Neural cell (in vitro differentiated cells): ENCODE measurements at regions not wholly inside any gene's neighbourhood (a gene's known extent, or its start where the extent isn't known, plus 50 kb on each side); places are given as distances from the start of the nearest gene placed in this dataset.

Experiments used
- H2AFZ ChIP-seq: fragments of 200-600, 300-800 bp; sonication (generic), shearing (Covaris generic); 2 replicates; pipeline ENCODE4 v1.6.0; 2014; ENCODE audit warnings: low read depth, mild to moderate bottlenecking, antibody characterized with exemption, low read length, moderate library complexity
- H3F3A ChIP-seq: fragments of 200-600 bp; shearing (Covaris generic); 2 replicates; pipeline ENCODE4 v1.6.1; 2016; ENCODE audit warnings: mild to moderate bottlenecking, moderate library complexity, mixed read lengths, antibody characterized with exemption, low read length; ENCODE audit not compliant: insufficient read depth, poor library complexity, severe bottlenecking
- H3K27ac ChIP-seq: fragments of 200-600, 300-800 bp; sonication (generic), shearing (Covaris generic); 2 replicates; pipeline ENCODE4 v1.5.1; 2014; ENCODE audit warnings: mild to moderate bottlenecking, low read length, moderate library complexity
- H3K27me3 ChIP-seq: fragments of 300-800, 200-600 bp; sonication (generic), shearing (Covaris generic); 2 replicates; pipeline ENCODE4 v1.6.0; 2014; ENCODE audit warnings: mild to moderate bottlenecking, low read depth, low read length, moderate library complexity; ENCODE audit not compliant: insufficient read depth
- H3K36me3 ChIP-seq: fragments of 300-800, 200-600 bp; sonication (generic), shearing (Covaris generic); 2 replicates; pipeline ENCODE4 v1.5.1; 2014; ENCODE audit warnings: mild to moderate bottlenecking, antibody characterized with exemption, low read length, moderate library complexity; ENCODE audit not compliant: insufficient read depth
- H3K4me2 ChIP-seq: fragments of 300-800, 200-600 bp; sonication (generic), shearing (Covaris generic); 2 replicates; pipeline ENCODE4 v1.6.0; 2014; ENCODE audit warnings: mild to moderate bottlenecking, low read length
- H3K4me3 ChIP-seq: fragments of 300-800, 200-600 bp; sonication (generic), shearing (Covaris generic); 2 replicates; pipeline ENCODE4 v1.5.1; 2014; ENCODE audit warnings: mild to moderate bottlenecking, low read length, moderate library complexity
- H3K79me2 ChIP-seq: fragments of 200-600 bp; shearing (Covaris generic); replicated peaks from 2 replicates; pipeline ENCODE4 v1.6.0; 2014; ENCODE audit warnings: mild to moderate bottlenecking, low read length, moderate library complexity; ENCODE audit not compliant: insufficient read depth
- H3K9ac ChIP-seq: fragments of 300-800, 200-600 bp; sonication (generic), shearing (Covaris generic); 2 replicates; pipeline ENCODE4 v1.6.1; 2016; ENCODE audit warnings: mild to moderate bottlenecking, low read length, mixed read lengths
- H3K9me2 ChIP-seq: fragments of 200-600 bp; shearing (Covaris generic); 2 replicates; pipeline ENCODE4 v1.6.1; 2016; ENCODE audit warnings: mild to moderate bottlenecking, low read length, mixed read lengths; ENCODE audit not compliant: insufficient read depth
- H3K9me3 ChIP-seq: fragments of 200-600, 300-800 bp; sonication (generic), shearing (Covaris generic); 2 replicates; pipeline ENCODE4 v1.6.1; 2016; ENCODE audit warnings: mild to moderate bottlenecking, mixed run types, low read length, moderate library complexity, mixed read lengths
- H4K20me1 ChIP-seq: fragments of 200-600 bp; shearing (Covaris generic); 2 replicates; pipeline ENCODE4 v1.6.1; 2016; ENCODE audit warnings: mild to moderate bottlenecking, mixed run types; ENCODE audit not compliant: insufficient read depth
- EP300 ChIP-seq: fragments of 450-650 bp; conservative IDR thresholded peaks from 2 replicates; pipeline ENCODE4 v1.6.1; 2014; ENCODE audit warnings: antibody characterized with exemption, mild to moderate bottlenecking, moderate library complexity; ENCODE audit not compliant: poor library complexity, severe bottlenecking
- EZH2 ChIP-seq: fragments of 200-600, 300-800 bp; shearing (Covaris generic), sonication (generic); IDR thresholded peaks from 2 replicates; pipeline ENCODE4 v1.6.1; 2014; ENCODE audit warnings: antibody characterized with exemption, low read length, borderline replicate concordance, mild to moderate bottlenecking; ENCODE audit not compliant: insufficient read depth, poor library complexity, severe bottlenecking
- POLR2AphosphoS5 ChIP-seq: IDR thresholded peaks from 2 replicates; pipeline ENCODE4 v1.6.1; 2012
- SMC3 ChIP-seq: fragments of 450-650 bp; conservative IDR thresholded peaks from 2 replicates; pipeline ENCODE4 v1.6.1; 2014; ENCODE audit warnings: antibody characterized with exemption, mild to moderate bottlenecking, moderate library complexity; ENCODE audit not compliant: poor library complexity
- TAF1 ChIP-seq: IDR thresholded peaks from 2 replicates; pipeline ENCODE4 v1.6.1; 2012; ENCODE audit warnings: low read depth
- TF ChIP-seq, protein P1 (sequence below): fragments of 450-650 bp; IDR thresholded peaks from 2 replicates; pipeline ENCODE4 v1.5.1; 2014; ENCODE audit warnings: antibody characterized with exemption, mild to moderate bottlenecking, moderate library complexity; ENCODE audit not compliant: poor library complexity, severe bottlenecking
- TF ChIP-seq, protein P2 (sequence below): IDR thresholded peaks from 2 replicates; pipeline ENCODE4 v1.6.1; 2012; ENCODE audit warnings: borderline replicate concordance

DNA sequence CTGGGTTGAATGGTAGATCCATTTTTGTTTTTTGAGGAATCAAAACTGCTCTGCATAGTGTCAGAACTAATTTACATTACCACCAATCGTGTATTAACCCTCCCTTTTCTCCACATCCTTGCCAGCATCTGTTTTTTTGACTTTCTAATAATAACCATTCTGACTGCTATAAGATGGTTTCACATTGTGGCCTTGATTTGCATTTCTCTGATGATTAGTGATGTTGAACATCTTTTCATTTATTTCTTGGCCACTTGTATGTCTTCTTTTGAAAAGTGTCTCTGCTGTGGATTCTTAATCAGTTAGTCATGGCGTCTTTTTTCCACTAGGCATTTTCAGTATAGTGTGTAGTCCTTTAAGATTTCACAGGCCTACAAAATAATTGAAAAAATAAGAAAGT is 2144.3 kb upstream of the C9orf72 start:
- Histone ChIP-seq H3K27me3 (no peaks in the 10 kb centered on the region), H3K27ac (no peak overlapping the region), H3K36me3 (no peaks in the 10 kb centered on the region), H3K4me2 (no peak overlapping the region), H3K9me2 (no peaks in the 10 kb centered on the region), H3F3A (no peaks in the 10 kb centered on the region), H3K4me3 (no peak overlapping the region), H3K9me3 (no peaks in the 10 kb centered on the region), H4K20me1 (no peaks in the 10 kb centered on the region), H2AFZ (no peak overlapping the region), H3K79me2 (no peaks in the 10 kb centered on the region), H3K9ac (no peak overlapping the region)
- TF ChIP-seq, protein P1, sequence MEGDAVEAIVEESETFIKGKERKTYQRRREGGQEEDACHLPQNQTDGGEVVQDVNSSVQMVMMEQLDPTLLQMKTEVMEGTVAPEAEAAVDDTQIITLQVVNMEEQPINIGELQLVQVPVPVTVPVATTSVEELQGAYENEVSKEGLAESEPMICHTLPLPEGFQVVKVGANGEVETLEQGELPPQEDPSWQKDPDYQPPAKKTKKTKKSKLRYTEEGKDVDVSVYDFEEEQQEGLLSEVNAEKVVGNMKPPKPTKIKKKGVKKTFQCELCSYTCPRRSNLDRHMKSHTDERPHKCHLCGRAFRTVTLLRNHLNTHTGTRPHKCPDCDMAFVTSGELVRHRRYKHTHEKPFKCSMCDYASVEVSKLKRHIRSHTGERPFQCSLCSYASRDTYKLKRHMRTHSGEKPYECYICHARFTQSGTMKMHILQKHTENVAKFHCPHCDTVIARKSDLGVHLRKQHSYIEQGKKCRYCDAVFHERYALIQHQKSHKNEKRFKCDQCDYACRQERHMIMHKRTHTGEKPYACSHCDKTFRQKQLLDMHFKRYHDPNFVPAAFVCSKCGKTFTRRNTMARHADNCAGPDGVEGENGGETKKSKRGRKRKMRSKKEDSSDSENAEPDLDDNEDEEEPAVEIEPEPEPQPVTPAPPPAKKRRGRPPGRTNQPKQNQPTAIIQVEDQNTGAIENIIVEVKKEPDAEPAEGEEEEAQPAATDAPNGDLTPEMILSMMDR: no peak
- TF ChIP-seq EP300 (no peak), TAF1 (no peak), POLR2AphosphoS5 (no peak), EZH2 (no peak), SMC3 (no peak)
- TF ChIP-seq, protein P2, sequence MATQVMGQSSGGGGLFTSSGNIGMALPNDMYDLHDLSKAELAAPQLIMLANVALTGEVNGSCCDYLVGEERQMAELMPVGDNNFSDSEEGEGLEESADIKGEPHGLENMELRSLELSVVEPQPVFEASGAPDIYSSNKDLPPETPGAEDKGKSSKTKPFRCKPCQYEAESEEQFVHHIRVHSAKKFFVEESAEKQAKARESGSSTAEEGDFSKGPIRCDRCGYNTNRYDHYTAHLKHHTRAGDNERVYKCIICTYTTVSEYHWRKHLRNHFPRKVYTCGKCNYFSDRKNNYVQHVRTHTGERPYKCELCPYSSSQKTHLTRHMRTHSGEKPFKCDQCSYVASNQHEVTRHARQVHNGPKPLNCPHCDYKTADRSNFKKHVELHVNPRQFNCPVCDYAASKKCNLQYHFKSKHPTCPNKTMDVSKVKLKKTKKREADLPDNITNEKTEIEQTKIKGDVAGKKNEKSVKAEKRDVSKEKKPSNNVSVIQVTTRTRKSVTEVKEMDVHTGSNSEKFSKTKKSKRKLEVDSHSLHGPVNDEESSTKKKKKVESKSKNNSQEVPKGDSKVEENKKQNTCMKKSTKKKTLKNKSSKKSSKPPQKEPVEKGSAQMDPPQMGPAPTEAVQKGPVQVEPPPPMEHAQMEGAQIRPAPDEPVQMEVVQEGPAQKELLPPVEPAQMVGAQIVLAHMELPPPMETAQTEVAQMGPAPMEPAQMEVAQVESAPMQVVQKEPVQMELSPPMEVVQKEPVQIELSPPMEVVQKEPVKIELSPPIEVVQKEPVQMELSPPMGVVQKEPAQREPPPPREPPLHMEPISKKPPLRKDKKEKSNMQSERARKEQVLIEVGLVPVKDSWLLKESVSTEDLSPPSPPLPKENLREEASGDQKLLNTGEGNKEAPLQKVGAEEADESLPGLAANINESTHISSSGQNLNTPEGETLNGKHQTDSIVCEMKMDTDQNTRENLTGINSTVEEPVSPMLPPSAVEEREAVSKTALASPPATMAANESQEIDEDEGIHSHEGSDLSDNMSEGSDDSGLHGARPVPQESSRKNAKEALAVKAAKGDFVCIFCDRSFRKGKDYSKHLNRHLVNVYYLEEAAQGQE: no peak

DNA sequence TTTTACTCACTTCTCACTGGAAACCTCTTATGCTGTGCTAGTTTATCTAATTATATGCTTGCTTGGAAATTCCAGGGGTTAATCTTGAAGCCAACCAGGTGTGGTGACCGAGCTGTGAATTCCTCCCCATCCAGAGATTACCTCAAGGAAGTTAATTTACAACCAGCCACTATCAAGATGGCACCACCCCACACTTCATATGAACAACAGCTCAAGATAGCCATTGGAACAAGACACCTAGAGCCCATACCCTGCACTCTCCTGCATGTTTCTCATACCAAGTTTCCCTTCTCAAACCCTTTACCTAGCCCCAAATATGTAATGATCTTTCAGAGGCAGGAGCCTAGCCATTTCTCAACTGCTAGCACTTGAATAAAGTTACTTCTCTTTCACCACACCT is 2156.9 kb upstream of the C9orf72 start:
- no peak overlapping the region for H3K9ac ChIP-seq
- H3K9me2 ChIP-seq: no peaks in the 10 kb centered on the region
- no peaks in the 10 kb centered on the region for H3K36me3 ChIP-seq
- no peaks in the 10 kb centered on the region for H3K9me3 ChIP-seq
- H3K4me2 ChIP-seq: no peak overlapping the region
- no peak overlapping the region for H3K27ac ChIP-seq
- H3K27me3 ChIP-seq: no peaks in the 10 kb centered on the region
- no peaks in the 10 kb centered on the region for H3F3A ChIP-seq
- no peaks in the 10 kb centered on the region for H4K20me1 ChIP-seq
- TF ChIP-seq, protein P2: no peak
- no peaks in the 10 kb centered on the region for H3K79me2 ChIP-seq
- H2AFZ ChIP-seq: no peak overlapping the region
- H3K4me3 ChIP-seq: no peak overlapping the region
